Fibroblast of lung (primary cell): ENCODE measurements at regions not wholly inside any gene's neighbourhood (a gene's known extent, or its start where the extent isn't known, plus 50 kb on each side); places are given as distances from the start of the nearest gene placed in this dataset.

ENCODE experiments used
- DNase-seq, 2 donors: peaks; one replicate each; pipeline versions ENCODE4 v3.0.0 to v3.0.0-alpha.2; 2010; ENCODE audit warnings: low read depth in 2 of 2
- H2AFZ ChIP-seq: 2 replicates; pipeline ENCODE4 v1.5.1; 2012; ENCODE audit warnings: low read length, control low read depth, inconsistent platforms
- H3K27ac ChIP-seq: 2 replicates; pipeline ENCODE4 v1.5.1; 2011; ENCODE audit warnings: low read length, control low read depth; ENCODE audit not compliant: insufficient read depth
- H3K27me3 ChIP-seq: 2 replicates; pipeline ENCODE4 v1.5.1; 2011; ENCODE audit warnings: mild to moderate bottlenecking, low read length; ENCODE audit not compliant: control insufficient read depth, insufficient read depth
- H3K36me3 ChIP-seq: 2 replicates; pipeline ENCODE4 v1.5.1; 2011; ENCODE audit warnings: low read length; ENCODE audit not compliant: control insufficient read depth, insufficient read depth
- H3K4me1 ChIP-seq: 2 replicates; pipeline ENCODE4 v1.5.1; 2011; ENCODE audit warnings: low read length; ENCODE audit not compliant: control insufficient read depth, insufficient read depth; ENCODE audit errors: extremely low read depth
- H3K4me2 ChIP-seq: 2 replicates; pipeline ENCODE4 v1.5.1; 2011; ENCODE audit warnings: low read length, control low read depth; ENCODE audit not compliant: insufficient read depth; ENCODE audit errors: extremely low read depth
- H3K4me3 ChIP-seq, 4 experiments: fragments of 200-600 bp in 1 of 4; sonication (generic) in 1 of 4; replicated peaks in 1 of 4; 2 replicates each; pipeline ENCODE4 v1.5.1; 2011 to 2016; ENCODE audit warnings: low read length in 4 of 4, low read depth in 3 of 4, mild to moderate bottlenecking in 3 of 4, control low read depth in 2 of 4, inconsistent platforms in 1 of 4, mixed read lengths in 1 of 4; ENCODE audit not compliant: insufficient read depth in 1 of 4; ENCODE audit errors: control extremely low read depth in 1 of 4
- H3K79me2 ChIP-seq: 2 replicates; pipeline ENCODE4 v1.5.1; 2012; ENCODE audit warnings: mild to moderate bottlenecking, low read length, inconsistent platforms; ENCODE audit not compliant: control insufficient read depth, insufficient read depth
- H3K9ac ChIP-seq: 2 replicates; pipeline ENCODE4 v1.5.1; 2011; ENCODE audit warnings: mild to moderate bottlenecking, low read length, control low read depth; ENCODE audit not compliant: insufficient read depth
- H3K9me3 ChIP-seq: 2 replicates; pipeline ENCODE4 v1.5.1; 2012; ENCODE audit warnings: low read depth, low read length; ENCODE audit not compliant: control insufficient read depth, insufficient read depth
- H4K20me1 ChIP-seq: 2 replicates; pipeline ENCODE4 v1.5.1; 2011; ENCODE audit warnings: low read length; ENCODE audit not compliant: control insufficient read depth, insufficient read depth; ENCODE audit errors: extremely low read depth
- CTCF ChIP-seq, 2 donors: IDR thresholded peaks in 1 of 2; conservative IDR thresholded peaks in 1 of 2; 1 replicate in 1 of 2; 2 replicates in 1 of 2; pipeline ENCODE4 v1.5.1; 2011 to 2012; ENCODE audit warnings: low read length in 2 of 2, control low read depth in 1 of 2, inconsistent platforms in 1 of 2, low read depth in 1 of 2, mild to moderate bottlenecking in 1 of 2
- EZH2 ChIP-seq: IDR thresholded peaks from 2 replicates; pipeline ENCODE4 v1.5.1; 2012; ENCODE audit warnings: low read length, control low read depth, mild to moderate bottlenecking; ENCODE audit errors: missing control alignments

- H2AFZ ChIP-seq: no peak overlapping the region
- no peak overlapping the region for H3K4me2 ChIP-seq
- H3K79me2 ChIP-seq: no peaks in the 10 kb centered on the region
- H3K9ac ChIP-seq: no peak overlapping the region
- H3K36me3 ChIP-seq: no peaks in the 10 kb centered on the region
- H3K9me3 ChIP-seq: no peaks in the 10 kb centered on the region
- no peak for DNase-seq
- no peak overlapping the region for H3K27ac ChIP-seq
- H3K4me3 ChIP-seq: no peak overlapping the region
- no peaks in the 10 kb centered on the region for H3K4me1 ChIP-seq
- no peaks in the 10 kb centered on the region for H4K20me1 ChIP-seq
- no peaks in the 10 kb centered on the region for H3K27me3 ChIP-seq
- TF ChIP-seq EZH2: no peak
- no peak for TF ChIP-seq CTCF (conservative IDR thresholded peaks at IDR 0.05 in 1 of 2, IDR thresholded peaks at IDR 0.05 in 1 of 2; ENCODE audit: low read depth in 1 of 2, low read length in 2 of 2)
Measured at GRCh38 chr12:84786622-84787021, 126.0 kb downstream of the SLC6A15 start.

- Histone ChIP-seq H4K20me1 (no peaks in the 10 kb centered on the region), H3K9me3 (no peaks in the 10 kb centered on the region), H3K4me3 (no peak overlapping the region), H3K27ac (no peak overlapping the region), H3K4me1 (no peaks in the 10 kb centered on the region), H2AFZ (no peak overlapping the region), H3K79me2 (no peaks in the 10 kb centered on the region), H3K27me3 (no peaks in the 10 kb centered on the region), H3K9ac (no peak overlapping the region), H3K36me3 (no peaks in the 10 kb centered on the region), H3K4me2 (no peak overlapping the region)
- TF ChIP-seq CTCF (conservative IDR thresholded peaks at IDR 0.05 in 1 of 2, IDR thresholded peaks at IDR 0.05 in 1 of 2; ENCODE audit: low read depth in 1 of 2, low read length in 2 of 2): no peak
- TF ChIP-seq EZH2: no peak
- peak; percentile 27 to 31 for DNase-seq
Measured at GRCh38 chr12:84785951-84786350, 126.6 kb downstream of the SLC6A15 start.

GRCh38 chr12:84785281-84785680, 127.3 kb downstream of the SLC6A15 start:
- DNase-seq: no peak
- no peaks in the 10 kb centered on the region for H3K9me3 ChIP-seq
- no peak overlapping the region for H3K27ac ChIP-seq
- no peaks in the 10 kb centered on the region for H3K4me1 ChIP-seq
- H3K4me3 ChIP-seq: no peak overlapping the region
- TF ChIP-seq CTCF (conservative IDR thresholded peaks at IDR 0.05 in 1 of 2, IDR thresholded peaks at IDR 0.05 in 1 of 2; ENCODE audit: low read depth in 1 of 2, low read length in 2 of 2): no peak
- no peak for TF ChIP-seq EZH2
- no peak overlapping the region for H3K9ac ChIP-seq
- no peaks in the 10 kb centered on the region for H3K36me3 ChIP-seq
- H4K20me1 ChIP-seq: no peaks in the 10 kb centered on the region
- H3K79me2 ChIP-seq: no peaks in the 10 kb centered on the region
- H3K4me2 ChIP-seq: no peak overlapping the region
- H3K27me3 ChIP-seq: no peaks in the 10 kb centered on the region
- no peak overlapping the region for H2AFZ ChIP-seq
